Esophagus muscularis mucosa (tissue), 4 donors: ENCODE measurements at regions not wholly inside any gene's neighbourhood (a gene's known extent, or its start where the extent isn't known, plus 50 kb on each side); places are given as distances from the start of the nearest gene placed in this dataset.

ENCODE experiments used
- EP300 ChIP-seq: sonication (generic); formaldehyde crosslinking; IDR thresholded peaks from one replicate; pipeline ENCODE4 v1.6.1; 2017; ENCODE audit warnings: antibody characterized with exemption
- POLR2AphosphoS5 ChIP-seq, 2 donors: sonication (generic); formaldehyde crosslinking; IDR thresholded peaks; one replicate each; pipeline ENCODE4 v1.6.1; 2017; ENCODE audit warnings: antibody characterized with exemption in 2 of 2
- TF ChIP-seq, protein P1 (sequence below), 3 experiments: fragments of 200-600 bp in 2 of 3; fragments of 450-650 bp in 1 of 3; sonication (generic) in 2 of 3; IDR thresholded peaks; one replicate each; pipeline ENCODE4 v1.5.1; 2017 to 2019; ENCODE audit warnings: antibody characterized with exemption in 3 of 3, mild to moderate bottlenecking in 2 of 3, moderate library complexity in 1 of 3

GRCh38 chr11:23976841-23977271, 520.0 kb upstream of the LUZP2 start:
- TF ChIP-seq, protein P1, sequence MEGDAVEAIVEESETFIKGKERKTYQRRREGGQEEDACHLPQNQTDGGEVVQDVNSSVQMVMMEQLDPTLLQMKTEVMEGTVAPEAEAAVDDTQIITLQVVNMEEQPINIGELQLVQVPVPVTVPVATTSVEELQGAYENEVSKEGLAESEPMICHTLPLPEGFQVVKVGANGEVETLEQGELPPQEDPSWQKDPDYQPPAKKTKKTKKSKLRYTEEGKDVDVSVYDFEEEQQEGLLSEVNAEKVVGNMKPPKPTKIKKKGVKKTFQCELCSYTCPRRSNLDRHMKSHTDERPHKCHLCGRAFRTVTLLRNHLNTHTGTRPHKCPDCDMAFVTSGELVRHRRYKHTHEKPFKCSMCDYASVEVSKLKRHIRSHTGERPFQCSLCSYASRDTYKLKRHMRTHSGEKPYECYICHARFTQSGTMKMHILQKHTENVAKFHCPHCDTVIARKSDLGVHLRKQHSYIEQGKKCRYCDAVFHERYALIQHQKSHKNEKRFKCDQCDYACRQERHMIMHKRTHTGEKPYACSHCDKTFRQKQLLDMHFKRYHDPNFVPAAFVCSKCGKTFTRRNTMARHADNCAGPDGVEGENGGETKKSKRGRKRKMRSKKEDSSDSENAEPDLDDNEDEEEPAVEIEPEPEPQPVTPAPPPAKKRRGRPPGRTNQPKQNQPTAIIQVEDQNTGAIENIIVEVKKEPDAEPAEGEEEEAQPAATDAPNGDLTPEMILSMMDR (IDR thresholded peaks at IDR 0.05): no peak
- TF ChIP-seq POLR2AphosphoS5 (IDR thresholded peaks at IDR 0.05) (no peak), EP300 (no peak)
